ENCODE measurements at regions not wholly inside any gene's neighbourhood (a gene's known extent, or its start where the extent isn't known, plus 50 kb on each side); places are given as distances from the start of the nearest gene placed in this dataset.

- no peaks in the 10 kb centered on the region for H3K36me3 ChIP-seq (ENCODE audit: control insufficient read depth in 2 of 2, insufficient read depth in 1 of 2, low read length in 2 of 2)
- no peak overlapping the region for H3K4me3 ChIP-seq (ENCODE audit: low read depth, low read length)
- POLR2A ChIA-PET: no interaction called here
- H3K27ac ChIP-seq (ENCODE audit: extremely low read depth, low read depth, low read length): no peak overlapping the region
- H3K4me1 ChIP-seq (ENCODE audit: control insufficient read depth, insufficient read depth, low read length): no peaks in the 10 kb centered on the region
- H3K9me3 ChIP-seq (ENCODE audit: control insufficient read depth, insufficient read depth, low read depth, low read length): no peaks in the 10 kb centered on the region
- TF ChIP-seq MYNN (tag by site-specific recombination; IDR thresholded peaks at IDR 0.05; ENCODE audit: borderline replicate concordance) (no peak), ZNF26 (tag by site-specific recombination; IDR thresholded peaks at IDR 0.05) (no peak), KLF7 (tag by site-specific recombination; IDR thresholded peaks at IDR 0.05; ENCODE audit: borderline replicate concordance) (no peak), ZNF513 (tag by site-specific recombination; IDR thresholded peaks at IDR 0.05) (no peak), SP2 (tag by site-specific recombination; IDR thresholded peaks at IDR 0.05) (no peak), ZNF157 (tag by site-specific recombination; IDR thresholded peaks at IDR 0.05) (no peak), ZNF121 (tag by site-specific recombination; IDR thresholded peaks at IDR 0.05) (no peak), ZNF76 (tag by site-specific recombination; IDR thresholded peaks at IDR 0.05; ENCODE audit: borderline replicate concordance, low read depth) (no peak), ZNF596 (tag by site-specific recombination; IDR thresholded peaks at IDR 0.05) (no peak)
- CTCF ChIA-PET: no interaction called here
These were observed 1505.4 kb downstream of the SI start for GRCh38 chr3:163572856-163573255.

- no peaks in the 10 kb centered on the region for H3K36me3 ChIP-seq (ENCODE audit: control insufficient read depth in 2 of 2, insufficient read depth in 1 of 2, low read length in 2 of 2)
- ChIA-PET CTCF (no interaction called here), POLR2A (no interaction called here)
- H3K4me3 ChIP-seq (ENCODE audit: low read depth, low read length): no peak overlapping the region
- no peaks in the 10 kb centered on the region for H3K4me1 ChIP-seq (ENCODE audit: control insufficient read depth, insufficient read depth, low read length)
- no peaks in the 10 kb centered on the region for H3K9me3 ChIP-seq (ENCODE audit: control insufficient read depth, insufficient read depth, low read depth, low read length)
- H3K27ac ChIP-seq (ENCODE audit: extremely low read depth, low read depth, low read length): no peak overlapping the region
- TF ChIP-seq ZNF548 (tag by site-specific recombination; IDR thresholded peaks at IDR 0.05): no peak
- no peak for TF ChIP-seq IKZF3 (tag by site-specific recombination; IDR thresholded peaks at IDR 0.05)
- TF ChIP-seq ZNF658 (tag by site-specific recombination; IDR thresholded peaks at IDR 0.05): no peak
- no peak for TF ChIP-seq ZSCAN23 (tag by site-specific recombination; IDR thresholded peaks at IDR 0.05)
- no peak for TF ChIP-seq TSHZ1 (tag by site-specific recombination; IDR thresholded peaks at IDR 0.05; ENCODE audit: borderline replicate concordance)
- TF ChIP-seq ZNF692 (tag by site-specific recombination; IDR thresholded peaks at IDR 0.05): no peak
- TF ChIP-seq SCRT1 (tag by site-specific recombination; IDR thresholded peaks at IDR 0.05; ENCODE audit: borderline replicate concordance): no peak
- TF ChIP-seq ZNF354C (tag by site-specific recombination; IDR thresholded peaks at IDR 0.05; ENCODE audit: borderline replicate concordance, low read depth): no peak
- TF ChIP-seq ZNF558 (tag by site-specific recombination; IDR thresholded peaks at IDR 0.05): no peak
- TF ChIP-seq ZNF776 (tag by site-specific recombination; IDR thresholded peaks at IDR 0.05; ENCODE audit: borderline replicate concordance): no peak
- no peak for TF ChIP-seq HOXC10 (CRISPR knock-in tag; IDR thresholded peaks at IDR 0.05)
- no peak for TF ChIP-seq ZFP69B (tag by site-specific recombination; IDR thresholded peaks at IDR 0.05)
- TF ChIP-seq SP2 (tag by site-specific recombination; IDR thresholded peaks at IDR 0.05): no peak
- no peak for TF ChIP-seq ZNF544 (tag by site-specific recombination; IDR thresholded peaks at IDR 0.05)
- TF ChIP-seq ZNF146 (tag by site-specific recombination; IDR thresholded peaks at IDR 0.05): no peak
- no peak for TF ChIP-seq ZNF747 (tag by site-specific recombination; IDR thresholded peaks at IDR 0.05)
- TF ChIP-seq ZNF221 (tag by site-specific recombination; IDR thresholded peaks at IDR 0.05; ENCODE audit: borderline replicate concordance): no peak
These were observed 1514.8 kb downstream of the SI start for GRCh38 chr3:163563485-163563884.

Data from HEK293 (cell line).